ENCODE measurements at regions not wholly inside any gene's neighbourhood (a gene's known extent, or its start where the extent isn't known, plus 50 kb on each side); places are given as distances from the start of the nearest gene placed in this dataset.

GRCh38 chr4:100797791-100798190, 280.0 kb upstream of the EMCN start:
- ATAC-seq (ENCODE audit: low read depth) (no peak), DNase-seq (no peak)
- Mint-ChIP-seq H3K27ac (no peak overlapping the region), H3K27me3 (peaks cover 4% of the 10 kb centered on the region), H3K36me3 (no peaks in the 10 kb centered on the region), H3K4me3 (no peak overlapping the region), H3K4me1 (no peaks in the 10 kb centered on the region), H3K9me3 (no peaks in the 10 kb centered on the region)
- POLR2A ChIA-PET = no interaction called here

GRCh38 chr4:100797356-100797755, 279.5 kb upstream of the EMCN start:
- DNase-seq (no peak), ATAC-seq (ENCODE audit: low read depth) (no peak)
- Mint-ChIP-seq H3K36me3 (no peaks in the 10 kb centered on the region), H3K27me3 (peaks cover 4% of the 10 kb centered on the region), H3K4me1 (no peaks in the 10 kb centered on the region), H3K4me3 (no peak overlapping the region), H3K9me3 (no peaks in the 10 kb centered on the region), H3K27ac (no peak overlapping the region)
- POLR2A ChIA-PET = no interaction called here

- peaks cover 4% of the 10 kb centered on the region for H3K27me3 Mint-ChIP-seq
- ATAC-seq (ENCODE audit: low read depth) (no peak), DNase-seq (no peak)
- no peak overlapping the region for H3K27ac Mint-ChIP-seq
- H3K9me3 Mint-ChIP-seq = no peaks in the 10 kb centered on the region
- POLR2A ChIA-PET = no interaction called here
- no peak overlapping the region for H3K4me3 Mint-ChIP-seq
- no peaks in the 10 kb centered on the region for H3K36me3 Mint-ChIP-seq
- H3K4me1 Mint-ChIP-seq = no peaks in the 10 kb centered on the region
Observed at GRCh38 chr4:100796332-100796731, 278.5 kb upstream of the EMCN start.

GRCh38 chr4:100795581-100795980, 277.8 kb upstream of the EMCN start:
- no peaks in the 10 kb centered on the region for H3K36me3 Mint-ChIP-seq
- no peaks in the 10 kb centered on the region for H3K4me1 Mint-ChIP-seq
- DNase-seq (no peak), ATAC-seq (ENCODE audit: low read depth) (no peak)
- no peak overlapping the region for H3K4me3 Mint-ChIP-seq
- no peak overlapping the region for H3K27ac Mint-ChIP-seq
- POLR2A ChIA-PET = no interaction called here
- peaks cover 4% of the 10 kb centered on the region for H3K27me3 Mint-ChIP-seq
- H3K9me3 Mint-ChIP-seq = no peaks in the 10 kb centered on the region

GRCh38 chr4:100790836-100791615, 273.2 kb upstream of the EMCN start:
- H3K36me3 Mint-ChIP-seq = no peaks in the 10 kb centered on the region
- POLR2A ChIA-PET = no interaction called here
- H3K4me1 Mint-ChIP-seq = no peaks in the 10 kb centered on the region
- H3K27me3 Mint-ChIP-seq = no peaks in the 10 kb centered on the region
- no peak overlapping the region for H3K4me3 Mint-ChIP-seq
- no peak overlapping the region for H3K27ac Mint-ChIP-seq
- no peaks in the 10 kb centered on the region for H3K9me3 Mint-ChIP-seq
- DNase-seq (no peak), ATAC-seq (ENCODE audit: low read depth) (no peak)

- ATAC-seq (ENCODE audit: low read depth) (no peak), DNase-seq (no peak)
- no peak overlapping the region for H3K27ac Mint-ChIP-seq
- H3K27me3 Mint-ChIP-seq = no peaks in the 10 kb centered on the region
- H3K36me3 Mint-ChIP-seq = no peaks in the 10 kb centered on the region
- no peaks in the 10 kb centered on the region for H3K4me1 Mint-ChIP-seq
- H3K9me3 Mint-ChIP-seq = no peaks in the 10 kb centered on the region
- POLR2A ChIA-PET = no interaction called here
- H3K4me3 Mint-ChIP-seq = no peak overlapping the region
Observed at GRCh38 chr4:100789991-100790390, 272.2 kb upstream of the EMCN start.

- Mint-ChIP-seq H3K4me1 (no peaks in the 10 kb centered on the region), H3K9me3 (no peaks in the 10 kb centered on the region), H3K27ac (no peak overlapping the region), H3K4me3 (no peak overlapping the region), H3K36me3 (no peaks in the 10 kb centered on the region), H3K27me3 (no peaks in the 10 kb centered on the region)
- ATAC-seq (ENCODE audit: low read depth) (no peak), DNase-seq (no peak)
- POLR2A ChIA-PET = no interaction called here
Observed at GRCh38 chr4:100786481-100786880, 268.7 kb upstream of the EMCN start.

- H3K4me1 Mint-ChIP-seq = no peaks in the 10 kb centered on the region
- H3K36me3 Mint-ChIP-seq = no peaks in the 10 kb centered on the region
- H3K27me3 Mint-ChIP-seq = no peaks in the 10 kb centered on the region
- no peak overlapping the region for H3K27ac Mint-ChIP-seq
- DNase-seq = no peak
- H3K4me3 Mint-ChIP-seq = no peak overlapping the region
- ATAC-seq (ENCODE audit: low read depth) = no peak
- POLR2A ChIA-PET = no interaction called here
- no peaks in the 10 kb centered on the region for H3K9me3 Mint-ChIP-seq
Observed at GRCh38 chr4:100782356-100782755, 264.5 kb upstream of the EMCN start.

GRCh38 chr4:100781435-100781834, 263.6 kb upstream of the EMCN start:
- H3K36me3 Mint-ChIP-seq = no peaks in the 10 kb centered on the region
- no peak for DNase-seq
- no peaks in the 10 kb centered on the region for H3K4me1 Mint-ChIP-seq
- H3K27me3 Mint-ChIP-seq = no peaks in the 10 kb centered on the region
- POLR2A ChIA-PET = no interaction called here
- H3K27ac Mint-ChIP-seq = no peak overlapping the region
- H3K4me3 Mint-ChIP-seq = no peak overlapping the region
- H3K9me3 Mint-ChIP-seq = no peaks in the 10 kb centered on the region
- no peak for ATAC-seq (ENCODE audit: low read depth)

GRCh38 chr4:100780126-100780525, 262.3 kb upstream of the EMCN start:
- POLR2A ChIA-PET = no interaction called here
- Mint-ChIP-seq H3K27me3 (no peaks in the 10 kb centered on the region), H3K27ac (no peak overlapping the region), H3K9me3 (peaks cover 1% of the 10 kb centered on the region), H3K4me3 (no peak overlapping the region), H3K36me3 (no peaks in the 10 kb centered on the region), H3K4me1 (no peaks in the 10 kb centered on the region)
- ATAC-seq (ENCODE audit: low read depth) = no peak
- DNase-seq = no peak

- no peak for ATAC-seq (ENCODE audit: low read depth)
Observed at GRCh38 chr4:100778431-100778830, 260.6 kb upstream of the EMCN start.

GRCh38 chr4:100762738-100763137, 244.9 kb upstream of the EMCN start:
- no peak overlapping the region for H3K27ac Mint-ChIP-seq
- ATAC-seq (ENCODE audit: low read depth) (no peak), DNase-seq (no peak)
- H3K9me3 Mint-ChIP-seq = peaks cover 2% of the 10 kb centered on the region
- H3K27me3 Mint-ChIP-seq = peaks cover 4% of the 10 kb centered on the region
- no peaks in the 10 kb centered on the region for H3K36me3 Mint-ChIP-seq
- H3K4me1 Mint-ChIP-seq = no peaks in the 10 kb centered on the region
- H3K4me3 Mint-ChIP-seq = no peak overlapping the region
- POLR2A ChIA-PET = no interaction called here

More at GRCh38 chr4:100778431-100778830, 260.6 kb upstream of the EMCN start:
- peaks cover 3% of the 10 kb centered on the region for H3K9me3 Mint-ChIP-seq
- no peaks in the 10 kb centered on the region for H3K36me3 Mint-ChIP-seq
- POLR2A ChIA-PET = no interaction called here
- H3K4me1 Mint-ChIP-seq = no peaks in the 10 kb centered on the region
- no peak for DNase-seq
- H3K27me3 Mint-ChIP-seq = peaks cover 6% of the 10 kb centered on the region
- H3K27ac Mint-ChIP-seq = no peak overlapping the region
- H3K4me3 Mint-ChIP-seq = no peak overlapping the region

GRCh38 chr4:100754751-100755150, 236.9 kb upstream of the EMCN start:
- DNase-seq (no peak), ATAC-seq (ENCODE audit: low read depth) (no peak)
- Mint-ChIP-seq H3K36me3 (no peaks in the 10 kb centered on the region), H3K4me1 (no peaks in the 10 kb centered on the region), H3K4me3 (no peak overlapping the region), H3K9me3 (peaks cover 5% of the 10 kb centered on the region), H3K27ac (no peak overlapping the region), H3K27me3 (peaks cover 3% of the 10 kb centered on the region)
- POLR2A ChIA-PET = no interaction called here

- no peak overlapping the region for H3K4me3 Mint-ChIP-seq
- DNase-seq (no peak), ATAC-seq (ENCODE audit: low read depth) (no peak)
- no peaks in the 10 kb centered on the region for H3K36me3 Mint-ChIP-seq
- H3K9me3 Mint-ChIP-seq = no peaks in the 10 kb centered on the region
- no peaks in the 10 kb centered on the region for H3K4me1 Mint-ChIP-seq
- no peak overlapping the region for H3K27ac Mint-ChIP-seq
- POLR2A ChIA-PET = no interaction called here
- H3K27me3 Mint-ChIP-seq = peaks cover 2% of the 10 kb centered on the region
Observed at GRCh38 chr4:100746141-100746739, 228.4 kb upstream of the EMCN start.

All from activated naive CD8-positive, alpha-beta T cell treated with anti-CD3 and anti-CD28 coated beads, Interleukin-2, amount 10 ng/mL, durations not matched to agents 7 days and 5 days (primary cell).